ENCODE measurements at regions not wholly inside any gene's neighbourhood (a gene's known extent, or its start where the extent isn't known, plus 50 kb on each side); places are given as distances from the start of the nearest gene placed in this dataset.
"Not testable (repeated sequence)": the region's sequence is repeated elsewhere in the genome, so short reads cannot be mapped to it uniquely, and the experiment has no call there.

GRCh38 chr4:189653983-189654382 lies 286.7 kb upstream of the FRG1 start:
- not testable (repeated sequence) for DNase-seq

GRCh38 chr4:189654396-189654795 lies 286.3 kb upstream of the FRG1 start:
- not testable (repeated sequence) for DNase-seq

GRCh38 chr4:189655817-189656216 lies 284.9 kb upstream of the FRG1 start:
- DNase-seq: not testable (repeated sequence)

GRCh38 chr4:189656641-189657040 lies 284.0 kb upstream of the FRG1 start:
- DNase-seq: no peak

GRCh38 chr4:189658259-189658658 lies 282.4 kb upstream of the FRG1 start:
- DNase-seq: not testable (repeated sequence)

- DNase-seq: not testable (repeated sequence)
Measured at GRCh38 chr4:189658831-189659230, 281.8 kb upstream of the FRG1 start.

- no peak for DNase-seq
Measured at GRCh38 chr4:189659287-189659686, 281.4 kb upstream of the FRG1 start.

- DNase-seq: no peak
Measured at GRCh38 chr4:189660722-189661360, 279.8 kb upstream of the FRG1 start.

- DNase-seq: no peak
Measured at GRCh38 chr4:189664693-189665250, 275.9 kb upstream of the FRG1 start.

GRCh38 chr4:189665712-189666305 lies 274.9 kb upstream of the FRG1 start:
- not testable (repeated sequence) for DNase-seq

GRCh38 chr4:189667386-189667785 lies 273.3 kb upstream of the FRG1 start:
- DNase-seq: not testable (repeated sequence)

- DNase-seq: not testable (repeated sequence)
Measured at GRCh38 chr4:189697675-189698245, 242.9 kb upstream of the FRG1 start.

- DNase-seq: not testable (repeated sequence)
Measured at GRCh38 chr4:189703000-189703399, 237.7 kb upstream of the FRG1 start.

GRCh38 chr4:189706821-189707220 lies 233.9 kb upstream of the FRG1 start:
- DNase-seq: not testable (repeated sequence)

- DNase-seq: not testable (repeated sequence)
Measured at GRCh38 chr4:189707227-189707626, 233.4 kb upstream of the FRG1 start.

GRCh38 chr4:189711956-189712355 lies 228.7 kb upstream of the FRG1 start:
- DNase-seq: not testable (repeated sequence)

- not testable (repeated sequence) for DNase-seq
Measured at GRCh38 chr4:189721016-189721993, 219.4 kb upstream of the FRG1 start.

- peak in 15 of 58 donors; percentile 3 to 58 (median 15) for DNase-seq
Measured at GRCh38 chr4:189722324-189723003, 218.2 kb upstream of the FRG1 start.

- DNase-seq: not testable (repeated sequence)
Measured at GRCh38 chr4:189727982-189728638, 212.6 kb upstream of the FRG1 start.

GRCh38 chr4:189731989-189732388 lies 208.7 kb upstream of the FRG1 start:
- not testable (repeated sequence) for DNase-seq

All from anterior cingulate cortex (tissue), 58 donors.